Transverse colon (tissue), 3 donors: ENCODE measurements at regions not wholly inside any gene's neighbourhood (a gene's known extent, or its start where the extent isn't known, plus 50 kb on each side); places are given as distances from the start of the nearest gene placed in this dataset.

Source experiments
- CTCF ChIP-seq, 5 experiments: fragments of 200-600 bp in 3 of 5; fragments of 450-650 bp in 2 of 5; sonication (generic) in 3 of 5; IDR thresholded peaks; 1 replicate in 2 of 5; 2 replicates in 3 of 5; pipeline ENCODE4 v1.5.1; 2016 to 2017; ENCODE audit warnings: antibody characterized with exemption in 5 of 5, inconsistent platforms in 3 of 5, mild to moderate bottlenecking in 2 of 5, moderate library complexity in 1 of 5
- EP300 ChIP-seq: sonication (generic); formaldehyde crosslinking; IDR thresholded peaks from one replicate; pipeline ENCODE4 v1.6.1; 2017; ENCODE audit warnings: antibody characterized with exemption, low read depth
- POLR2A ChIP-seq: fragments of 450-650 bp; IDR thresholded peaks from one replicate; pipeline ENCODE4 v1.6.1; 2016; ENCODE audit warnings: antibody characterized with exemption, mild to moderate bottlenecking, moderate library complexity

- TF ChIP-seq CTCF (IDR thresholded peaks at IDR 0.05) (no peak), POLR2A (no peak), EP300 (no peak)
These were observed 83.3 kb downstream of the ZNF608 start for GRCh38 chr5:124663101-124663506.
